Hematopoietic multipotent progenitor cell treated with erythropoietin and hydrocortisone succinate and interleukin-3 and kit ligand, for 8 days (in vitro differentiated cells): ENCODE measurements at regions not wholly inside any gene's neighbourhood (a gene's known extent, or its start where the extent isn't known, plus 50 kb on each side); places are given as distances from the start of the nearest gene placed in this dataset.
"Not testable (repeated sequence)": the region's sequence is repeated elsewhere in the genome, so short reads cannot be mapped to it uniquely, and the experiment has no call there.

Experiments
- DNase-seq: peaks from one replicate; pipeline ENCODE4 v3.0.0-alpha.2; 2015

- no peak for DNase-seq
Observed at GRCh38 chr7:136104269-136104603, 127.1 kb upstream of the MTPN start.

- DNase-seq: no peak
Observed at GRCh38 chr7:136103545-136104268, 126.5 kb upstream of the MTPN start.

GRCh38 chr7:136102881-136103280, 125.7 kb upstream of the MTPN start:
- DNase-seq: no peak

GRCh38 chr7:136092714-136093113, 115.6 kb upstream of the MTPN start:
- DNase-seq: not testable (repeated sequence)

- no peak for DNase-seq
Observed at GRCh38 chr7:136087881-136088280, 110.7 kb upstream of the MTPN start.

GRCh38 chr7:136086712-136087111, 109.6 kb upstream of the MTPN start:
- peak; percentile 3 for DNase-seq

GRCh38 chr7:136079934-136080333, 102.8 kb upstream of the MTPN start:
- DNase-seq: no peak

- no peak for DNase-seq
Observed at GRCh38 chr7:136079478-136079892, 102.3 kb upstream of the MTPN start.

- DNase-seq: no peak
Observed at GRCh38 chr7:136079066-136079465, 101.9 kb upstream of the MTPN start.

- DNase-seq: no peak
Observed at GRCh38 chr7:136078630-136079029, 101.5 kb upstream of the MTPN start.

- DNase-seq: no peak
Observed at GRCh38 chr7:136076954-136077353, 99.8 kb upstream of the MTPN start.

- DNase-seq: no peak
Observed at GRCh38 chr7:136074843-136075242, 97.7 kb upstream of the MTPN start.

GRCh38 chr7:136072447-136072846, 95.3 kb upstream of the MTPN start:
- no peak for DNase-seq

GRCh38 chr7:136070736-136071505, 93.8 kb upstream of the MTPN start:
- DNase-seq: no peak

GRCh38 chr7:136069840-136070529, 92.8 kb upstream of the MTPN start:
- DNase-seq: no peak

GRCh38 chr7:136067277-136067676, 90.1 kb upstream of the MTPN start:
- DNase-seq: no peak

GRCh38 chr7:136066304-136067143, 89.4 kb upstream of the MTPN start:
- no peak for DNase-seq

- DNase-seq: no peak
Observed at GRCh38 chr7:136064627-136065237, 87.6 kb upstream of the MTPN start.

- DNase-seq: no peak
Observed at GRCh38 chr7:136064081-136064480, 86.9 kb upstream of the MTPN start.

- DNase-seq: no peak
Observed at GRCh38 chr7:136063326-136063666, 86.1 kb upstream of the MTPN start.

- DNase-seq: no peak
Observed at GRCh38 chr7:136062625-136063325, 85.6 kb upstream of the MTPN start.

- no peak for DNase-seq
Observed at GRCh38 chr7:136061433-136061832, 84.3 kb upstream of the MTPN start.
